ENCODE measurements at regions not wholly inside any gene's neighbourhood (a gene's known extent, or its start where the extent isn't known, plus 50 kb on each side); places are given as distances from the start of the nearest gene placed in this dataset.

DNA sequence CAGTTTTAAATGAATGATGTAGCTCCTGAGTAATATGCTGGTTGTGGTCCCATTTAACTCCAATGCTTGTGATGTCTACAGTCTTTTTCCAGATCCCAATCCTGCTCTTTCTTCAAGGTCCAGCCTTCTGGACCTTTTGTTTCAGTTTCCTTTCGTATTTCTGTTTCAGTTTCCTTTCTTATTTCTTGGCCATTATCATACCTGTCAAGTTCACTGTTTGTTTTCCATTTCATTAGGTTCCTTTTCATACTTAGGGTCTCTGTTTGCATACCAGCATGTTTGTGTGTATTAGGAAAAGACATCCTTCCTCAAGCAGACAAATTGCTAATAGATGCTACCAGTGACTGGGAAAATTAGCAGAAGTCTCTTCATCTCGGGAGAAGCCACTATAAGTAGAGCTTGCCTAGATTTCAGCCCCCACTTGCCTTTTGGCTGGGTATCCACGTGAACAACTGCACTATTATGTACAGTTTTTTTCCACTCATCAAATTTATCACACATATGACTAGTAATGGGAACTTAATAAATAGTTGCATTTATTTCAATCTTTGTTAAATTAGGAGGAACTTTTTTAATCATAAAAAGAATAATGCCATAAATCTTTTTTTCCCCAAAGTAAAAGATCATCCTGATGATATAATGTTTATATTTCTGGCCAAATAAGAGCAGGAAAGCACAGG lies 583.4 kb downstream of the BCKDHB start:
- no peak for DNase-seq

GRCh38 chr6:80679992-80680391 lies 573.5 kb downstream of the BCKDHB start:
- no peak for DNase-seq

- DNase-seq: no peak
These were observed 569.9 kb downstream of the BCKDHB start for GRCh38 chr6:80676386-80676785.

- DNase-seq: no peak
These were observed 568.2 kb downstream of the BCKDHB start for GRCh38 chr6:80674669-80675068.

- no peak for DNase-seq
These were observed 566.9 kb downstream of the BCKDHB start for GRCh38 chr6:80673367-80673766.

- peak; percentile 48 for DNase-seq
These were observed 560.5 kb downstream of the BCKDHB start for GRCh38 chr6:80667006-80667405.

DNA sequence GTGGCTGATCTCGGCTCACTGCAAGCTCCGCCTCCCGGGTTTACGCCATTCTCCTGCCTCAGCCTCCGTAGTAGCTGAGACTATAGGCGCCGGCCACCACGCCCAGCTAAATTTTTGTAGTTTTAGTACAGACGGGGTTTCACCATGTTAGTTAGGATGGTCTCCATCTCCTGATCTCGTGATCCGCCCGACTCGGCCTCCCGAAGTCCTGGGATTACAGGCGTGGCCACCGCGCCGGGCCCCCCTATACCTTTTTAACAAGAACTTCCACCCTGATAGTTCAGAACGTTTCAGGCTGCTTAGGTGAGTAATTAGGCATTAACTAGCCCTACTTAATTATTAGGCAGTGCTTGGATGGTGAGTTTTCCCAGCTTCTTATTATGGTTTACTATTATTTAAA lies 552.5 kb downstream of the BCKDHB start:
- no peak for DNase-seq

DNA sequence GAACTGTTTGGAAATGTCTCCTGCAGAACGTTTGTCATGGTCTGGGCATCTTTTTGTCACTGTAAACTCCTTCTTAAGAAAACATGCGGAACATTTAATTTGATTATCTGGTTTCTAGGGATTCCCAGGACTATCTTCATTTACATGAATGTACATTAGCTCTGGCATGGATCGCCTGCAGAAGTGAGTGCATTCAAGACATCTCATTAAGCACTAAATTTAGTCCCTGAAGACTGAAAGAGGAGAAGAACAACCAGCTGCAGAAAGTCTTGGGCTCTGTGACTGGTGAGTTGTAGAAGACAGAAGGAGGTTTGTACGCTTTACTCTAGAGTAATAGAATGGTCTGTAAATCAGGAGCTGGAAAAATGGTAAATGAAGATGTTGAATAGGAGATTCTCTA lies 540.7 kb downstream of the BCKDHB start:
- DNase-seq: no peak

GRCh38 chr6:80643881-80644280 lies 537.4 kb downstream of the BCKDHB start:
- no peak for DNase-seq

- no peak for DNase-seq
These were observed 536.0 kb downstream of the BCKDHB start for GRCh38 chr6:80642452-80642851.

DNA sequence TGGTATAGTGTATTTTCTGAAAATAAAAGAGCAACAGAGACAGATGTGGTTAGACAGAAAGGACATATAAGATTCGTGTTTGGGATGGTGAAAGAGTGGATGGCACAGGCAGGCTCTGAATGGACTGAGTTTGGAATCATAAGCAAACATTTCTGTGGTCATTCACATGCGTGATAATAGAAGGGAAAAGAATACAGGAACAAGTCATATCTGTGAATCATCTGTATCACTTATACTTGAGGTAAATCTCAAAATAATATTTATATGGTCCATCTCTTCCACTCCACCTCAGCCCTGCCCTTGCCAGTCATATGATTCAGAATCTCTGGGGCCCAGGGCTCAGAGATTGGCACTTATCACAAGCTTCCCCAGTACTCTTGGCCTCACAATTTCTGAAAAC lies 535.1 kb downstream of the BCKDHB start:
- DNase-seq: no peak

GRCh38 chr6:80640176-80640575 lies 533.7 kb downstream of the BCKDHB start:
- DNase-seq: no peak

- no peak for DNase-seq
These were observed 532.7 kb downstream of the BCKDHB start for GRCh38 chr6:80639181-80639629.

DNA sequence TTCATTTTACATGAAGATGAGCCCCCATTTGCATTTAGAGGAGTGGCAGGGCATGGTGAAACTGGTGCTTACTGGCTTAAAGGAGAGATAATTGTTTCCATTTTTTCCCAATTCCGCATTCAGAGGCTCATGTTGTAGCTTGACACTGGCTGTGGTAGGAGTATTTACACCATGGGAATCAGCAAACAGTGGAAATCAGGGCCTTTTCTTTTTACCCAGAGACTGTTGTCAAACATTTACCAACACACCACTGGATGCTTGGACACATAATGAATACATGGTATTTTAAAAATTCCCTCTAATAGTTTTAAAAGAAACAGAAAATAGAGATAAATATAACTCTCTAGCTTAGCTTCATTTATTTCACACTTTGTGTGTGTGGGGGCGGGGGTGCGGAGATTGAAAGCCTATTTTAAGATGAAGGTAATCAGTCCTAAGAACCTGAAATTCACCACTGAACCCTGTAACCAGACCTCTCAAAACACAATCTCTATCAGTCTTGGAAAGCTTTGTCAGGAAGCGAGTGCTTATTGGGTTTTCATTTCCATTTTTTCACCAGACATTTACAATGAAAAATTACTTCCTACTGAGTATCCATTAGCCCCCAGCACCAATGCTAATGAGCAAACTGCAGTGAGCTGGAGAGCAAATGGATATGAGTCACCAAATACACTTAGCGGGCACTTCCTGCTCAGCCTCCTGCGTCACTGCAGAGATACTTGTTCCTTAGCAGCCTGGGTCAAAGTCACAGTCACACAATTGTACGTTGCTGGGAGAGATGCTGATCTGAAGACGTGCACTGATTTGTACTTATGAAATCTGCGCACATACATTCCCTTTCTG lies 532.0 kb downstream of the BCKDHB start:
- peak; percentile 27 for DNase-seq

- DNase-seq: no peak
These were observed 530.8 kb downstream of the BCKDHB start for GRCh38 chr6:80637312-80637711.

GRCh38 chr6:80636689-80637088 lies 530.2 kb downstream of the BCKDHB start:
- no peak for DNase-seq

GRCh38 chr6:80633412-80633811 lies 526.9 kb downstream of the BCKDHB start:
- DNase-seq: no peak

DNA sequence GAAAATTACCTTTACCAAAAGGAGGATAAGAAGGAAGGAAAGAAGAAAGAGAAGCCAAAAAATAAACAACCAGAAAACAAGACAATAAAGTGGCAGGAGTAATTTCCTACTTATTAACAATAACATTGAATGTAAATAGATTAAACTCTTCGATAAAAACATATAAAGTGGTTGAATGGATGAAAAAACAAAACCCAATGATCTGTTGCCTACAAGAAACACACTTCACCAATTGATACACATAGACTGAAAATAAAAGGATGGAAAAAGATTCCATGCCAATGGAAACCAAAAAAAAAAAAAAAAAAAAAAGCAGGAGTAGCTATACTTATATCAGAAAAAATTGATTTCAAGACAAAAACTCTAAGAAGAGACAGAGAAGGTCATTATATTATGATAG lies 518.9 kb downstream of the BCKDHB start:
- DNase-seq: no peak

- no peak for DNase-seq
These were observed 516.8 kb downstream of the BCKDHB start for GRCh38 chr6:80623066-80623815.

DNA sequence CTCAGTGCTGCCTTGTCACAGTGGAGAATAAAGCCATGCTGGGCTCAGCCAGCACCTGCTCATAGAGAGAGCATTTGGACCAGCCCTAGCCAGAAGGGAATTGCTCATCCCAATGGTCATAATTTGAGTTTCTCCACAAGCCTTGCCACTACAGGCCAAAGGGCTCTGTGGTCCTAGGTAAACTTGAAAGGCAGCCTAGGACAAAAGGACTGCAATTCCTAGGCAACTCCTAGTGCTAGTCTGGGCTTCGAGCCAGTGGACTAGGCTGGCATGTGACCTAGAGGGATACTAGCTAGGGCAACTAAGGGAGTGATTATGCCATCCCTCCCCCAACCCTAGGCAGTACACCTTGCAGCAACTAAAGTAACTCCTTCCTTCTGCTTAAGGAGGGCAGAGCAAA lies 516.2 kb downstream of the BCKDHB start:
- DNase-seq: no peak

GRCh38 chr6:80618953-80619352 lies 512.5 kb downstream of the BCKDHB start:
- no peak for DNase-seq

- no peak for DNase-seq
These were observed 504.4 kb downstream of the BCKDHB start for GRCh38 chr6:80610846-80611245.

- DNase-seq: no peak
These were observed 502.4 kb downstream of the BCKDHB start for GRCh38 chr6:80608881-80609280.

Measured in NCI-H82 (cell line).